GM18907 (cell line): ENCODE measurements at regions not wholly inside any gene's neighbourhood (a gene's known extent, or its start where the extent isn't known, plus 50 kb on each side); places are given as distances from the start of the nearest gene placed in this dataset.
A peak's percentile ranks its signal among the peaks of the same experiment; 100 is the strongest.

Experiments used
- ATAC-seq: cut with Tn5 transposase; IDR thresholded peaks from one replicate; pipeline ENCODE4 v1.9.1; 2021; ENCODE audit warnings: mild to moderate bottlenecking, moderate library complexity; ENCODE audit not compliant: unreplicated experiment

GRCh38 chr10:44301781-44302355 is 83.0 kb downstream of the CXCL12 start:
- no peak for ATAC-seq

- peak; percentile 89 for ATAC-seq
Observed at GRCh38 chr10:44300666-44301649, 83.9 kb downstream of the CXCL12 start.

DNA sequence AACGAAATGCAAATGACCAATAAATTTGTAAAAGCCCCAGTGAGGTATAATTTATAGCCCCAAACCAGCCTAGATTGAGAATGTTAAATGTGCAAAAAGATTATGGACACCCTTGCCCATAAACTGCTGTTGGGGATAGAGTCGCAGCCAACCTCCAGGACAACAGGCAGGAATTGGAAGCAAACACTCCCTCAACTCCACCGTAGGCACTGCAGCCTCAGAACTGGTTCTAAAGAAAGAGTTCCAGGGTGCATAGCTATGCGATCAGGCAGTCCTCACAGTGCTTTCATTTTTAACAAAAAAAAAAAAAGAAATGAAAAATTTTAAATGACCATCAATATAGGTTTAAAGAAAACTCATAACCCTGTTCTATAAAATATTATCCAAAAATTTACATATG is 86.2 kb downstream of the CXCL12 start:
- no peak for ATAC-seq

- no peak for ATAC-seq
Observed at GRCh38 chr10:44297963-44298362, 86.9 kb downstream of the CXCL12 start.

GRCh38 chr10:44295644-44296241 is 89.2 kb downstream of the CXCL12 start:
- no peak for ATAC-seq

DNA sequence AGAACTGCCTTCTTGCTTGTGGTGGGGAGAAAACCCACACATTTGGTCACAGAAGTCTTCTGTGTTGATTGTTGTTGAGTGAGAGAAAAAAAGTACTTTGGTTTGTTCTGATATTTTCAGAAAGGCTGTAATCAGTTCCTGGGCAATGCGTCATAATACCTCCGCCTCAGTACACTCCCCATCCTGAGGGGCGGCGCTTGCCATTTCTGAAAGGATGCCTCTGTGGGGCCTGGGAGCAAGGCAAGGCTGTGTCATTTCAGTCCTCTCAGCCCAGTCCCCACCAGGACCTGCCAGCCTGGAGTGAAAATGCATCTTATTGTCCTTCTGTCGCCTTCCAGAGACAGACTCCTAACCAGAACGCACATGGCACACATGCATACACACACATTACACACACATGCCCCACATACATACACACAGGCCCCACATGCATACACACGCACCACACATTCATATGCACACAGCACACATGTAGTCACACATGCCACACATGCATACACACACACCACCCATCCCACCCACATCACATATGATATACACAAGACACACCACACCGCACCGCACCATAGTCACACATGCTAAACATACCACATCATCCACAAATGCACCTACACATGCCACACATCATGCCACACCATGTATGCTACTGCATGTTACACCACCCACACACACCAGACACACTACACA is 90.0 kb downstream of the CXCL12 start:
- ATAC-seq: no peak

- ATAC-seq: no peak
Observed at GRCh38 chr10:44293842-44294241, 91.1 kb downstream of the CXCL12 start.

- no peak for ATAC-seq
Observed at GRCh38 chr10:44293306-44293778, 91.6 kb downstream of the CXCL12 start.

- no peak for ATAC-seq
Observed at GRCh38 chr10:44292390-44293002, 92.4 kb downstream of the CXCL12 start.

GRCh38 chr10:44291091-44291490 is 93.8 kb downstream of the CXCL12 start:
- ATAC-seq: no peak

DNA sequence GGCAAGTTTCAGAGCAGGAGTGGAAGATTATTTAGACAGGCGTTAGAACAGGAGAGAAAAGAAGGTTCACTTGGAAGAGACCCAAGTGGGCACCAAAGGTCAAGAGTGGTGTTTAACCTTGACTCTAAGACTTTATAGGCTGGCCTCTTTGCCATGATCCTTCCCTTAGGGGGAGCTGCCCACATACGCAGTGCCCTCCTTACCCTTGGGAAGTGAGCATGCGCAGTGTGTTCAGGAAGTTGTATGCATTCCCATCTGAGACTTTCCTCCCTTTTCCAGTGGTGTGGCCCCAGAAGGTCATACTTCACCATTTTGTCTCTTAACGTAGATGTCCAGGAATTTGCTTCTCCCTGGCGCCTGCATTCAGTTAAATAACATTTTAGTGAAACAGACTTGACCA is 95.8 kb downstream of the CXCL12 start:
- no peak for ATAC-seq

DNA sequence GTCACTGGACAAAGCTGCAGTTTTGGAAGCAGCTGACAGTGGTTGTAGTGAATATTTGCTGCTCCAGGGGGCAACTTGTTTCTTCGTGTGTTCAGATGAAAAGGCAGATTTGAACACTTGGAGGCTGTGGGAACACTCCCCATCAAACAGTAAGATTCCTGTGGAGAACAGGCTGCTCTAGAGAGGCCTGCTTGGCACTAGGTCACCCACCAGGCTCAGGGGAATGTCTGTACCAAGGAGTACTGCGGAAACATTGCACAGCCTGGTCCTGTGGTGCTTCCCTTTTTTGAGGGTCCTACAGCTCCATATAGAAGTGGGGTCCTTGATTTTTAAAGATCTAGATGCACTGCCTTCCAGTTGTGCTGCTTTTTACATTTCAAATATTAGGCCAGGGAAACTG is 97.5 kb downstream of the CXCL12 start:
- no peak for ATAC-seq

DNA sequence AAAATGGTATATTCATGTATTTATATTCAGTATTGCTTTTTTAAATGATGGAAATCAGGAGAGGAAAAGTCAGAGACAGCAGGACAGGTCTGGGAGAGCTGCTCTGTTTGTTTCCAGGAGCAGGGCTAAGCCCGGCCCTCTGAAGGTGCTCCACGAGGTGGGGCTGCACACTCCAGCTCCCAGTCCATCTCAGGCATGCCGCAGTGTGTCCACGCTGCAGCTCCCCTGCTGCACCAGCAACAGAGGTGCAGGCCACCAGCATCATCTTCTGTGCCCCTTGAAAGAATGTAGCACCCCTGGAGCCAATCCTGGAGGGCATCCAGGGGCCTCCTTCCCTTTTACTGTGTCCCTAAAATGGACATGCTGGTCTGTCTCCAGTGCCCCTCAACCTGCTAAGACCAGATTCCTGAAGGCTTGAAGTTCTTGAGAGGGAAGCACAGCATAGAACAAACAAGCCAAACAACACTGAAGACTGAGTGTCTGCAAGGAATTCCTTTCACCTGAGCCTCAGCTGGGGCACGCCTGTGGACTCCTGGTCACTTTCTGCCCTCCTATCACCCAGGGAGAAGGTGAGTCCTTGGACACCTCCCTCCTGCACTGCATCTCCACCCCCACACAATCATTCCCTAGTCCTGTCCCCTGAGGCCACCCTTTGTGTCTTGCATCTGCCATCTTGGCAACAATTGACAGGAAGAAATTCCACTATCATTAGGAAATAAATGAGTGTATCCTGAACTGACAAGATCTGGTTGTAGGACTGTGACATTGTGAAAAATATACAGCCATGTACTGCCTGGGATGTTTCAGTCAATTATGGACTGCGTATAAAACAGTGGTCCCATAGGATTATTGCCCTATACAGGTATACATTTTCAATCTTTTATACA is 100.5 kb downstream of the CXCL12 start:
- ATAC-seq: no peak

DNA sequence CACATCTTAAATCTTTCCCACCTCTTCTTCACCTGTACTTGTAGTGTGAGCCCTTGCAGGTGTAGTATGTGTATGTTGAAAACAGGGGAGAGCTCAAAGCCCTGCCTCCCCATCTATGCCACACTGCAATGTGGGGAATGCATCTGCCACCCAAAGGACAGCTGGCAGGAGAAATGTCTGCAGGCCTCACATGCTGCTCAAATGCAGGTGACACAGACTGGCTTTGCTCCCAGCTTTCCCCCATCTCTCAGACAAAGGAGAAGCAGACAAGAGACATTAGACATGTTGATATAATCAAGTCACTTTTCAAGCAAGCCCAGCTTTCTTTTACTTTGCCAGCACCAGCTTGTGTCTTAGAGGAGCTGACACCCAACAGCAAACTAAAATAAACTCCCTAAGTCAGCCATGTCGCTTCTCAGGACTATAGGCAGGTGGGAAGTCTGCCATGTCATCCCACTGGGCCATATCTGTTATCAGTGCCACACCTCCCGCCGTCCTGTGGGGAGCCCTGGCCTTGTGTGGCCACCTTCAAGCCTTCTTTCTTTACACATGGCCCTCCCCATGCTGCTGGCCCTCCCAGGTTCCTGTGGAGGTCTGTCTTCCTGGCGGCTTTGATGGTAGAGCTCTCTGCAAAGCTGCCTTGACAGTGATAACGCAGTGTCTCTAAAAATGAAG is 102.1 kb downstream of the CXCL12 start:
- no peak for ATAC-seq

- ATAC-seq: no peak
Observed at GRCh38 chr10:44281662-44282061, 103.2 kb downstream of the CXCL12 start.

DNA sequence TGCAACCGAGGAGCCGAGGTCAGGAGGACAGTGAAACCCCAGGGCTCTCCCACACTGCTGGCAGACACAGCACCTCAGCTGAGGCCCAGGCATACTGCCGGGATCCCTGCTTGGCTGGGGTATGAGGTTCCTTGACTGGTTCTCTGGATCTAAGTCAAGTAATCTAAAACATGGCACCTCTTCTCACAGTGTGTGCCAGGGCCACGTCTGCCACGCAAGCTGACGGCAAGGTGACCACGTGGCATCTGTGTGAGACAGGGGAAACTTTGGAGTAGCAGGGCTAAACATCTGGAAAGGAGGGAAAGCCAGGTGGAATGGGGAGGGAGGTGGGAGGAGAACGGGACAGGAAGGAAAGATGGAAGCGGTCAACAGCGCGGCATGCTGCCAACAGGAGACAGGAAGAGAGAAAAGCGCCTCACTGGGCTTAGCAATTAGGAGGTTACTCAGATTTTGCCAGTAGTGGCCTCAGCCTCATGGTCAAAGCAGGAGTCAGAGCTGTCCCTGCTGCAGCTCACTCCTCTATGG is 103.7 kb downstream of the CXCL12 start:
- ATAC-seq: no peak

GRCh38 chr10:44280226-44281014 is 104.5 kb downstream of the CXCL12 start:
- no peak for ATAC-seq

DNA sequence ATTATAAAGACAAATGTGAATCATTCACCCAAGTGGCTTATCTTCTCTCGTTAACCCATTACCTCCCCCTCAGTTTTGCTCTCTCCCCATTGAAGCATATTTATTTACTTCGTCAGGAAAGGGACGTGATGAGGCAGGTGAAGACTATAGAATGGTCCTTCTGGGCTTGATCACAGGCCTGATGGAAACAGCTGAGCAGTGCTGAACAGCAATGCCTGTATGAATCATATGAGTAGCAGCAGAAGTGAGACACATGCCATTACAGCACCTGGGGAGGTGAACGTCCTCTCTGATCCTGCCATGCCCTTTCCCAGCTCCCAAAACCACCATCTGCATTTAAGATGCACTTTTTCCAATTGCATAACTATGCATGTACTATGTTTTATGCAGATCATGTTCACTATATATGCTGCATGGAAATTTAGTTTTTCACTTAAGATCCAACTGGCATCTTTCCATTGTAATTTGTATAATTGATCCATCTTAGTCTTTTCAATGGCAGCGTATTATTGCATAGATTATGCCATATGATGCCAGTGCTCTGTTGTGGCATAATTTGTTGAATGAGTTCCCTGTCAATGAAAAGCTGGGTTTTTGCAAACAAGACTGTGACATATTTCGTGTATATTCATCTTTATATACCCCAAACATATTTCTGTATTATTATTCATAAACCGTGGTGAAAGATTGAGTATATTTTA is 105.3 kb downstream of the CXCL12 start:
- ATAC-seq: no peak
